H1 (cell line): ENCODE measurements at regions not wholly inside any gene's neighbourhood (a gene's known extent, or its start where the extent isn't known, plus 50 kb on each side); places are given as distances from the start of the nearest gene placed in this dataset.

Experiments
- CBX8 ChIP-seq: fragments of 300-800, 300-1000 bp; sonication (generic); IDR thresholded peaks from 2 replicates; pipeline ENCODE4 v1.7.1; 2016; ENCODE audit warnings: low read depth, low read length, borderline replicate concordance
- CHD7 ChIP-seq: fragments of 300-600 bp; sonication (generic); IDR thresholded peaks from 2 replicates; pipeline ENCODE4 v1.7.1; 2012; ENCODE audit warnings: low read length, moderate library complexity, mild to moderate bottlenecking, inconsistent platforms; ENCODE audit not compliant: insufficient replicate concordance
- EZH2 ChIP-seq: fragments of 200-600 bp; sonication (generic); IDR thresholded peaks from 2 replicates; pipeline ENCODE4 v1.7.1; 2012; ENCODE audit warnings: low read depth, mild to moderate bottlenecking, moderate library complexity, low read length, inconsistent platforms; ENCODE audit not compliant: severe bottlenecking
- NANOG ChIP-seq: IDR thresholded peaks from 2 replicates; pipeline ENCODE4 v1.6.1; 2011; ENCODE audit warnings: low read length, low read depth, mild to moderate bottlenecking, inconsistent platforms; ENCODE audit not compliant: insufficient read depth, poor library complexity, severe bottlenecking
- RBBP5 ChIP-seq: IDR thresholded peaks from 2 replicates; pipeline ENCODE4 v1.7.1; 2012; ENCODE audit warnings: low read depth, mild to moderate bottlenecking, inconsistent platforms, low read length, moderate library complexity, borderline replicate concordance
- SIN3A ChIP-seq, 2 experiments: IDR thresholded peaks in 1 of 2; conservative IDR thresholded peaks in 1 of 2; 2 replicates each; pipeline ENCODE4 v1.6.1; 2011 to 2012; ENCODE audit warnings: low read length in 2 of 2, improper control_type of control experiment in 1 of 2, low read depth in 1 of 2, mild to moderate bottlenecking in 1 of 2
- TBP ChIP-seq: IDR thresholded peaks from 2 replicates; pipeline ENCODE4 v1.6.1; 2011; ENCODE audit warnings: low read depth, low read length, improper control_type of control experiment
- TCF12 ChIP-seq: IDR thresholded peaks from 2 replicates; pipeline ENCODE4 v1.6.1; 2011; ENCODE audit warnings: low read depth, mild to moderate bottlenecking, low read length
- TF ChIP-seq, protein P1 (sequence below): IDR thresholded peaks from 2 replicates; pipeline ENCODE4 v1.6.1; 2012; ENCODE audit warnings: inconsistent platforms
- TF ChIP-seq, protein P2 (sequence below): IDR thresholded peaks from 2 replicates; pipeline ENCODE4 v1.6.1; 2012; ENCODE audit warnings: low read length, inconsistent platforms

DNA sequence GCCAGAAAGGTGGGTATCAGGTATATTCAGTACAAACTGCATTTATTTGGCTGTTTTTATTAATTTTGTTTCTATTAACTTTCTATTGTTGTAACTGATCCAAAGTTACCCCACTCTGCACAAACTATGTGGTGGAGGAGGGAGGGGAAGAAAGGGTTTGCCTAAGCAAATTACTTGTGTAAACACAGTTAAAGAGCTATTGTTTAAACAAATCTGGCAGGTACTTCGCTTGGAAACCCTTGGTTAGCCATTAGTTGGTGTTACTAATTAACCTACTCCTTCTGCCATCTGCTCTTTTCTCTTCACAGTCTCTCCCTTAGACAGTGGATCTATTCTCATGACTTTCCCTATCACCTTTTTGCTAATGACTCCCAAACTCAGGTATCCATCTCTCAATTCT is 328.4 kb upstream of the NECTIN3 start (continued):
- TF ChIP-seq CHD7: no peak
- TF ChIP-seq, protein P1, sequence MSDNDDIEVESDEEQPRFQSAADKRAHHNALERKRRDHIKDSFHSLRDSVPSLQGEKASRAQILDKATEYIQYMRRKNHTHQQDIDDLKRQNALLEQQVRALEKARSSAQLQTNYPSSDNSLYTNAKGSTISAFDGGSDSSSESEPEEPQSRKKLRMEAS: no peak
- TF ChIP-seq EZH2: no peak
- no peak for TF ChIP-seq CBX8
- TF ChIP-seq TCF12: no peak
- TF ChIP-seq RBBP5: no peak
- no peak for TF ChIP-seq TBP
- TF ChIP-seq SIN3A (conservative IDR thresholded peaks at IDR 0.05 in 1 of 2, IDR thresholded peaks at IDR 0.05 in 1 of 2; ENCODE audit: low read depth in 1 of 2, low read length in 2 of 2): no peak
- no peak for TF ChIP-seq NANOG
- TF ChIP-seq, protein P2, sequence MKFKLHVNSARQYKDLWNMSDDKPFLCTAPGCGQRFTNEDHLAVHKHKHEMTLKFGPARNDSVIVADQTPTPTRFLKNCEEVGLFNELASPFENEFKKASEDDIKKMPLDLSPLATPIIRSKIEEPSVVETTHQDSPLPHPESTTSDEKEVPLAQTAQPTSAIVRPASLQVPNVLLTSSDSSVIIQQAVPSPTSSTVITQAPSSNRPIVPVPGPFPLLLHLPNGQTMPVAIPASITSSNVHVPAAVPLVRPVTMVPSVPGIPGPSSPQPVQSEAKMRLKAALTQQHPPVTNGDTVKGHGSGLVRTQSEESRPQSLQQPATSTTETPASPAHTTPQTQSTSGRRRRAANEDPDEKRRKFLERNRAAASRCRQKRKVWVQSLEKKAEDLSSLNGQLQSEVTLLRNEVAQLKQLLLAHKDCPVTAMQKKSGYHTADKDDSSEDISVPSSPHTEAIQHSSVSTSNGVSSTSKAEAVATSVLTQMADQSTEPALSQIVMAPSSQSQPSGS: no peak
